GM12873 (cell line): ENCODE measurements at regions not wholly inside any gene's neighbourhood (a gene's known extent, or its start where the extent isn't known, plus 50 kb on each side); places are given as distances from the start of the nearest gene placed in this dataset.

Experiments used
- TF ChIP-seq, protein P1 (sequence below): IDR thresholded peaks from 2 replicates; pipeline ENCODE4 v1.5.1; 2012; ENCODE audit warnings: low read depth, mild to moderate bottlenecking, moderate library complexity, low read length, control low read depth; ENCODE audit not compliant: insufficient read depth; ENCODE audit errors: missing control alignments

GRCh38 chr17:431494-431893 is 78.9 kb upstream of the RPH3AL start:
- TF ChIP-seq, protein P1, sequence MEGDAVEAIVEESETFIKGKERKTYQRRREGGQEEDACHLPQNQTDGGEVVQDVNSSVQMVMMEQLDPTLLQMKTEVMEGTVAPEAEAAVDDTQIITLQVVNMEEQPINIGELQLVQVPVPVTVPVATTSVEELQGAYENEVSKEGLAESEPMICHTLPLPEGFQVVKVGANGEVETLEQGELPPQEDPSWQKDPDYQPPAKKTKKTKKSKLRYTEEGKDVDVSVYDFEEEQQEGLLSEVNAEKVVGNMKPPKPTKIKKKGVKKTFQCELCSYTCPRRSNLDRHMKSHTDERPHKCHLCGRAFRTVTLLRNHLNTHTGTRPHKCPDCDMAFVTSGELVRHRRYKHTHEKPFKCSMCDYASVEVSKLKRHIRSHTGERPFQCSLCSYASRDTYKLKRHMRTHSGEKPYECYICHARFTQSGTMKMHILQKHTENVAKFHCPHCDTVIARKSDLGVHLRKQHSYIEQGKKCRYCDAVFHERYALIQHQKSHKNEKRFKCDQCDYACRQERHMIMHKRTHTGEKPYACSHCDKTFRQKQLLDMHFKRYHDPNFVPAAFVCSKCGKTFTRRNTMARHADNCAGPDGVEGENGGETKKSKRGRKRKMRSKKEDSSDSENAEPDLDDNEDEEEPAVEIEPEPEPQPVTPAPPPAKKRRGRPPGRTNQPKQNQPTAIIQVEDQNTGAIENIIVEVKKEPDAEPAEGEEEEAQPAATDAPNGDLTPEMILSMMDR = no peak

DNA sequence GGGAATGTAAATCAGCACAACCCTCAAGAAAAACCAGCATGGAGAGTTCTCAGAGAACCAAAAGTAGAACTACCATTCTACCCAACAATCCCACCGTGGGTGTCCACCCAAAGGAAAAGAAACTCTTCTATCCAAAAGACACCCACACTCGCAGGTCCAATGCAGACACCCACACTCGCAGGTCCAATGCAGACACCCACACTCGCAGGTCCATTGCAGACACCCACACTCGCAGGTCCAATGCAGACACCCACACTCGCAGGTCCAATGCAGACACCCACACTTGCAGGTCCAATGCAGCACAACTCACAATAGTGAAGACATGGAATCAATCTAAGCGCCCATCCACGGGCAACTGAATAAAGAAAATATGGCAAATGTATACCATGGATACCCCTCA is 77.0 kb upstream of the RPH3AL start:
- TF ChIP-seq, protein P1 = no peak

DNA sequence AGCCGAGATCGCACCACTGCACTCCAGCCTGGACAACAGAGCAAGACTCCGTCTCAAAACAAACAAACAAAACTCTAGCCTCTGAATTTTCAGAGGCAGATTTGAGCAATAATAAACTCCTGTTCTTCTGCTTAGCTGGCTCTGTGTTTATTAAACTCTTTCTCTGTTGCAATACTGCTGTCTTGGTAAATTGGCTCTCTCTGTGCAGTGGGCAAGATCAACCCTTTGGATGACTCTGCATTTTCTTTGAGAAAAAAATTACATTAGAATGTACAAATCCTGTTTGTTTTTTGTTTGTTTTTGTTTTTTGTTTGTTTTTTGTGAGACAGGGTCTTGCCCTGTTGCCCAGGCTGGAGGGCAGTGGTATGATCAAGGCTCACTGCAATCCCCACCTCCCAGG is 75.8 kb upstream of the RPH3AL start:
- TF ChIP-seq, protein P1 = no peak

DNA sequence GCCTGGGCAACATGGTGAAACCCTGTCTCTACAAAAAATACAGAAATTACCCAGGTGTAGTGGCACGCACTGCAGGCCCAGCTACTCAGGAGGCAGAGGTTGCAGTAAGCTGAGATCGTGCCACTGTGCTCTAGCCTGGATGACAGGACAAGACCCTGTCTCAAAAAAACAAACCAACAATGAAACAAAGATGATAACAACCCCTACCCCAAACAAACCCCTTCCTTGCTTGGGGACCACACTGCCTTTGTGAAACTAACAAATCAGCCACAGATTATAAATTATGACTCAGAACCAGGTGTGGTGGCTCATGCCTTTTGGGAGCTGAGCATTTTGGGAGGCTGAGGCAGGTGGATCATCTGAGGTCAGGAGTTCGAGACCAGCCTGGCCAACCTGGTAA is 75.3 kb upstream of the RPH3AL start:
- TF ChIP-seq, protein P1 = no peak

GRCh38 chr17:427327-427726 is 74.7 kb upstream of the RPH3AL start:
- TF ChIP-seq, protein P1 = no peak

- TF ChIP-seq, protein P1 = no peak
These were observed 69.8 kb upstream of the RPH3AL start for GRCh38 chr17:422196-422930.

DNA sequence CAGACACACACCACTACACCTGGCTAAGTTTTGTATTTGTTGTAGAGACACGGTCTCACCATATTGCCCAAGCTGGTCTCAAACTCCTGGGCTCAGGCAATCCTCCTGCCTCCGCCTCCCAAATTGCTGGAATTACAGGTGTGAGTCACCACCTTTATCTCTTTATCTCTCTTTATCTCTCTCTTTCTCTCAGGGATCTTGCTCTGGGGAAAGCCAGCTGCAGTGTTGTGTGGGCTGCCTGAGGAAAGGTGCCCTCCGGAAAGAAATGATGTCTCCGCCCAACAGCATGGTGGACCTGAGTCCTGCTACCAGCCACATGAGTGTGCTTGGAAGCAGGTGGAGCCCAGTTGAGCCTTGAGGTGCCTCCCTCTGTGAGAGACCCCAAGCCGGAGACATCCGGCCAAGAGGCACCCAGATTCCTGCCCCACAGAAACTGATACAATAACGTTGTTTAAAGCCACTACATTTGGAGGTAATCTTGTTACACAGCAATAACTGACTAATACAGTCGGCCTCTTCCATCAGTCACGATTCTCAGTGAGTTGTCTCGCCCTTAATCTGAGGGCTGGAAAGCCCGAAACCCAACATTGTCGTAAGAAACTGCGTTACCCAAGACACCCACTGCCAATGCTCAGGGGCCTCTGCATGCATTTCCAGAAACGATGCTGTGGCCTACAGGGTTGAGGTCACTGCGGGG is 68.0 kb upstream of the RPH3AL start:
- TF ChIP-seq, protein P1 = no peak
